BE2C (cell line): ENCODE measurements at regions not wholly inside any gene's neighbourhood (a gene's known extent, or its start where the extent isn't known, plus 50 kb on each side); places are given as distances from the start of the nearest gene placed in this dataset.

Experiments used
- DNase-seq: peaks from one replicate; pipeline ENCODE4 v3.0.0-alpha.2; 2020
- H3K27me3 ChIP-seq: fragments of 250-450 bp; sonication (Bioruptor Pico); 2 replicates; pipeline ENCODE4 v1.5.1; 2020; ENCODE audit warnings: mild to moderate bottlenecking
- H3K36me3 ChIP-seq: fragments of 250-450 bp; sonication (Bioruptor Pico); 2 replicates; pipeline ENCODE4 v1.5.1; 2020; ENCODE audit warnings: mild to moderate bottlenecking
- H3K4me1 ChIP-seq: fragments of 250-450 bp; sonication (Bioruptor Pico); 2 replicates; pipeline ENCODE4 v1.5.1; 2020
- H3K4me3 ChIP-seq: 2 replicates; pipeline ENCODE4 v1.5.1; 2011; ENCODE audit warnings: low read depth, low read length
- H3K9me3 ChIP-seq: fragments of 250-450 bp; sonication (Bioruptor Pico); 2 replicates; pipeline ENCODE4 v1.5.1; 2020
- TF ChIP-seq, protein P1 (sequence below): IDR thresholded peaks from 2 replicates; pipeline ENCODE4 v1.5.1; 2012; ENCODE audit warnings: mild to moderate bottlenecking, low read depth, low read length

DNA sequence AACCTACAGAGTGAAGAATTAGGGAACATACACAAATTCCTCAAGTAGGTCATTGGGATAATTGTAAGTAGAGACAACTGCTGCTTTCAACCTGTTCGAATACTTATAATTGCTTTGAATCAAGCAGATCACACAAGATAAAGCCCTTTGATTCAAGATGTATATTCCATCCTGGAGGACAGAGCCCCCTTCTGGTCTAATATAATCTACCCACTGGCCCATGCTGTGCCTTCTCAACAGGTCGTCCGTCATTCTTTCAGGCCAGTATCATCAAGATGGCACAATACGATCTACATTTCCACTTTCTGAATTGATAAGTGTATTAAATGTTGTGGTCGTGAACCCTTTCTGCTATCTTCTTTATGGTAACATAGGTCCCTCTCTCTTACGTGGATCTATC is 387.0 kb upstream of the CDH19 start:
- no peaks in the 10 kb centered on the region for H3K4me1 ChIP-seq
- H3K36me3 ChIP-seq = no peaks in the 10 kb centered on the region
- no peaks in the 10 kb centered on the region for H3K27me3 ChIP-seq
- no peaks in the 10 kb centered on the region for H3K9me3 ChIP-seq
- TF ChIP-seq, protein P1, sequence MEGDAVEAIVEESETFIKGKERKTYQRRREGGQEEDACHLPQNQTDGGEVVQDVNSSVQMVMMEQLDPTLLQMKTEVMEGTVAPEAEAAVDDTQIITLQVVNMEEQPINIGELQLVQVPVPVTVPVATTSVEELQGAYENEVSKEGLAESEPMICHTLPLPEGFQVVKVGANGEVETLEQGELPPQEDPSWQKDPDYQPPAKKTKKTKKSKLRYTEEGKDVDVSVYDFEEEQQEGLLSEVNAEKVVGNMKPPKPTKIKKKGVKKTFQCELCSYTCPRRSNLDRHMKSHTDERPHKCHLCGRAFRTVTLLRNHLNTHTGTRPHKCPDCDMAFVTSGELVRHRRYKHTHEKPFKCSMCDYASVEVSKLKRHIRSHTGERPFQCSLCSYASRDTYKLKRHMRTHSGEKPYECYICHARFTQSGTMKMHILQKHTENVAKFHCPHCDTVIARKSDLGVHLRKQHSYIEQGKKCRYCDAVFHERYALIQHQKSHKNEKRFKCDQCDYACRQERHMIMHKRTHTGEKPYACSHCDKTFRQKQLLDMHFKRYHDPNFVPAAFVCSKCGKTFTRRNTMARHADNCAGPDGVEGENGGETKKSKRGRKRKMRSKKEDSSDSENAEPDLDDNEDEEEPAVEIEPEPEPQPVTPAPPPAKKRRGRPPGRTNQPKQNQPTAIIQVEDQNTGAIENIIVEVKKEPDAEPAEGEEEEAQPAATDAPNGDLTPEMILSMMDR = no peak
- DNase-seq = no peak
- no peak overlapping the region for H3K4me3 ChIP-seq

DNA sequence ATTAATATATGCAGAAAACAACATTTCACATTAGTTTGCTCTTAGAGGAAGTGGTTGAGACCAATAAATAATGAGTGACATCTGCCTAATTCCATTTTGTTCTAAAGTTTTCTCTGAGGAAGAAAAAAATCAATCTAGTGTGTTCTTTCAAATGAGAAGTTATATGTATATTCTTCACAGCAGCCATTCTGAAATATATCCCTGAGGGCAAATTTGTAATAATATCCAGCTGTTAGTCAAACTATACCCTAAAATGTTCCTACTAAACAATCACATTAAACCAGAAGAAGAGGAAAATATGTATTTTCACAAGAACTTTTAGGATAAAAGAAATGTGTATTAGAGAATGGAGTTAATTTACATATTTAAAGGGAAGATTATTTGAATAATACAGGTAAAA is 375.1 kb upstream of the CDH19 start:
- no peaks in the 10 kb centered on the region for H3K27me3 ChIP-seq
- no peak overlapping the region for H3K4me3 ChIP-seq
- H3K4me1 ChIP-seq = no peaks in the 10 kb centered on the region
- DNase-seq = no peak
- no peaks in the 10 kb centered on the region for H3K36me3 ChIP-seq
- H3K9me3 ChIP-seq = no peaks in the 10 kb centered on the region
- TF ChIP-seq, protein P1 = no peak

GRCh38 chr18:66972681-66973080 is 368.8 kb upstream of the CDH19 start:
- TF ChIP-seq, protein P1 = no peak
- Histone ChIP-seq H3K27me3 (no peaks in the 10 kb centered on the region), H3K9me3 (no peaks in the 10 kb centered on the region), H3K4me3 (no peak overlapping the region), H3K36me3 (no peaks in the 10 kb centered on the region), H3K4me1 (no peaks in the 10 kb centered on the region)
- DNase-seq = no peak

- no peaks in the 10 kb centered on the region for H3K9me3 ChIP-seq
- DNase-seq = no peak
- H3K27me3 ChIP-seq = no peaks in the 10 kb centered on the region
- H3K4me1 ChIP-seq = no peaks in the 10 kb centered on the region
- no peak overlapping the region for H3K4me3 ChIP-seq
- no peaks in the 10 kb centered on the region for H3K36me3 ChIP-seq
- TF ChIP-seq, protein P1 = no peak
Measured at GRCh38 chr18:66971960-66972359, 368.1 kb upstream of the CDH19 start.

GRCh38 chr18:66966171-66966570 is 362.3 kb upstream of the CDH19 start:
- TF ChIP-seq, protein P1 = no peak
- no peak for DNase-seq
- Histone ChIP-seq H3K4me3 (no peak overlapping the region), H3K9me3 (no peaks in the 10 kb centered on the region), H3K27me3 (no peaks in the 10 kb centered on the region), H3K36me3 (no peaks in the 10 kb centered on the region), H3K4me1 (no peaks in the 10 kb centered on the region)

DNA sequence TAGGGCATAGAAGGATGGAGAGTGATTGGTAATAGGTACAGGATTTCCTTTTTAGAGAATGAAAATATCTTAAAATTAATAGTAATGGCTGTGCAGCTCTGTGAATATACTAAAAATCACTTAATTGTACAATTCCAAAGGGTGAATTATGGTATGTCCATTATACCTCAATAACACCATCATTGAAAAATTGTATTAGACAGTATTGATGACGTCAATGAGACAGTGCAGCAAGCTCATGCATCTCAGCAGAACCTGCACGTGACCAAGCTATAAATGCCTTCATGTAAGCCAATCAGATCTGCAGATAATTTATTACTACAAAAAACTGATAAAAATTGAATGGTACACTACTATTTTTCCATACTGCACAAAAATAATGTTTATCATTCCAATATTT is 354.4 kb upstream of the CDH19 start:
- Histone ChIP-seq H3K27me3 (no peaks in the 10 kb centered on the region), H3K4me3 (no peak overlapping the region), H3K4me1 (no peaks in the 10 kb centered on the region), H3K36me3 (no peaks in the 10 kb centered on the region), H3K9me3 (no peaks in the 10 kb centered on the region)
- TF ChIP-seq, protein P1 = no peak
- DNase-seq = no peak
